ENCODE measurements at regions not wholly inside any gene's neighbourhood (a gene's known extent, or its start where the extent isn't known, plus 50 kb on each side); places are given as distances from the start of the nearest gene placed in this dataset.

DNA sequence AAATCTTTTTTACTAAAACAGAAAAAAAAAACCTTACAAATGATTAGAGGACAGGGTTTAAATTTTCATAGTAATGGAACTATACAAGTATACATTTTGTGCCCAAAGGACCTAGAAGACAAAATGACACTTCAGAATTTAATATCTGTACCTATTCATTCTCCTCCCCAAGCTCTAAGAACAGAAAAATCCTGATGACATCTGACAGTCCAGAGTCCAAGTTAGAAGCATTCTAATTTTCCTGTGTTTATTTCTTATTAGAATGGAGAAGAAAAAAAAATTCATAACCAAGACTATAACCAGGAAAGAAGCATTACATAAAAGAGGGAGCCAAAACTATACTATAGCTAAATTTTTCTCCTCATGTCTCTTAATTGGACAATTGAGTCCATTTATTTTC is 138.9 kb upstream of the SLC13A1 start:
- Histone ChIP-seq H2AFZ (ENCODE audit: low read depth, low read length) (no peak overlapping the region), H4K20me1 (replicated peaks; ENCODE audit: control insufficient read depth, extremely low read depth, insufficient read depth, low read length) (no peaks in the 10 kb centered on the region), H3K9me3 (replicated peaks; ENCODE audit: control insufficient read depth, insufficient read depth, low read length) (no peaks in the 10 kb centered on the region), H3K27me3 (ENCODE audit: control insufficient read depth in 2 of 2, insufficient read depth in 2 of 2, low read length in 2 of 2) (no peaks in the 10 kb centered on the region), H3K9me1 (replicated peaks; ENCODE audit: control insufficient read depth, extremely low read depth, insufficient read depth, low read length) (no peaks in the 10 kb centered on the region), H3K4me2 (ENCODE audit: insufficient read depth, low read length) (no peak overlapping the region), H3K27ac (ENCODE audit: insufficient read depth, low read depth, low read length) (no peak overlapping the region), H3K4me3 (replicated peaks in 1 of 3; ENCODE audit: insufficient read depth in 1 of 3, low read depth in 1 of 3, low read length in 3 of 3) (no peak overlapping the region), H3K79me2 (ENCODE audit: control insufficient read depth, insufficient read depth, low read length) (no peaks in the 10 kb centered on the region), H3K36me3 (ENCODE audit: control insufficient read depth in 2 of 2, extremely low read depth in 1 of 2, insufficient read depth in 2 of 2, low read length in 2 of 2) (no peaks in the 10 kb centered on the region), H3K4me1 (ENCODE audit: control insufficient read depth, extremely low read depth, insufficient read depth, low read length) (no peaks in the 10 kb centered on the region), H3K9ac (replicated peaks; ENCODE audit: extremely low read depth, insufficient read depth, low read length) (no peak overlapping the region)
- CTCF ChIA-PET: interaction anchor here (1.6 to 1.9 kb wide), 2 partner anchors 29 to 50 kb away, joined by 3 to 5 read pairs; no protein-coding TSS in a partner anchor
- no TSS peak for BruUV-seq (replicated peaks)
- DNase-seq (ENCODE audit: low read depth, low spot score) (no peak), FAIRE-seq (no peak)
- POLR2A ChIA-PET: no interaction called here
- TF ChIP-seq EZH2 (IDR thresholded peaks at IDR 0.05; ENCODE audit: borderline replicate concordance, low read depth, low read length, severe bottlenecking) (no peak), POLR2A (IDR thresholded peaks at IDR 0.05; ENCODE audit: low read depth, low read length) (no peak), FOS (IDR thresholded peaks at IDR 0.05; ENCODE audit: borderline replicate concordance, insufficient read depth, low read length) (no peak), MAX (IDR thresholded peaks at IDR 0.05; ENCODE audit: insufficient read depth, insufficient read length) (no peak), MYC (IDR thresholded peaks at IDR 0.05; ENCODE audit: low read depth, low read length) (no peak), POLR2AphosphoS5 (IDR thresholded peaks at IDR 0.05; ENCODE audit: insufficient read depth, low read depth, low read length) (no peak), GATA2 (IDR thresholded peaks at IDR 0.05; ENCODE audit: insufficient read depth, insufficient read length, low read depth, low read length) (no peak), JUN (IDR thresholded peaks at IDR 0.05; ENCODE audit: borderline replicate concordance, insufficient read depth, insufficient read length, low read depth) (no peak), CTCF (IDR thresholded peaks at IDR 0.05; ENCODE audit: extremely low read depth in 1 of 2, insufficient read depth in 1 of 2, low read depth in 1 of 2, low read length in 2 of 2) (no peak)
- intact Hi-C loops (cut with micrococcal nuclease) (no loop called here), dilution Hi-C loops (cut with MboI; ENCODE audit: extremely low pct_ligation_motif_present, low sequenced_read_pairs) (no loop called here)

All from endothelial cell of umbilical vein (primary cell).